ENCODE measurements at regions not wholly inside any gene's neighbourhood (a gene's known extent, or its start where the extent isn't known, plus 50 kb on each side); places are given as distances from the start of the nearest gene placed in this dataset.

GRCh38 chr2:219823574-219823973 is 196.1 kb downstream of the SLC4A3 start:
- TF ChIP-seq CTCF (IDR thresholded peaks at IDR 0.05) (no peak), POLR2A (IDR thresholded peaks at IDR 0.05) (no peak)
